Fibroblast of pulmonary artery (primary cell): ENCODE measurements at regions not wholly inside any gene's neighbourhood (a gene's known extent, or its start where the extent isn't known, plus 50 kb on each side); places are given as distances from the start of the nearest gene placed in this dataset.

Experiments used
- DNase-seq: peaks from one replicate; pipeline ENCODE4 v3.0.0-alpha.2; 2010; ENCODE audit warnings: low read depth
- H3K4me3 ChIP-seq: replicated peaks from 2 replicates; pipeline ENCODE4 v1.5.1; 2011; ENCODE audit warnings: low read depth, mild to moderate bottlenecking, control low read depth, low read length, moderate library complexity
- TF ChIP-seq, protein P1 (sequence below): IDR thresholded peaks from 2 replicates; pipeline ENCODE4 v1.5.1; 2011; ENCODE audit warnings: mild to moderate bottlenecking, control low read depth, low read length, inconsistent platforms; ENCODE audit errors: missing control alignments

GRCh38 chr3:165716592-165716991 is 120.6 kb downstream of the BCHE start:
- DNase-seq: no peak
- TF ChIP-seq, protein P1, sequence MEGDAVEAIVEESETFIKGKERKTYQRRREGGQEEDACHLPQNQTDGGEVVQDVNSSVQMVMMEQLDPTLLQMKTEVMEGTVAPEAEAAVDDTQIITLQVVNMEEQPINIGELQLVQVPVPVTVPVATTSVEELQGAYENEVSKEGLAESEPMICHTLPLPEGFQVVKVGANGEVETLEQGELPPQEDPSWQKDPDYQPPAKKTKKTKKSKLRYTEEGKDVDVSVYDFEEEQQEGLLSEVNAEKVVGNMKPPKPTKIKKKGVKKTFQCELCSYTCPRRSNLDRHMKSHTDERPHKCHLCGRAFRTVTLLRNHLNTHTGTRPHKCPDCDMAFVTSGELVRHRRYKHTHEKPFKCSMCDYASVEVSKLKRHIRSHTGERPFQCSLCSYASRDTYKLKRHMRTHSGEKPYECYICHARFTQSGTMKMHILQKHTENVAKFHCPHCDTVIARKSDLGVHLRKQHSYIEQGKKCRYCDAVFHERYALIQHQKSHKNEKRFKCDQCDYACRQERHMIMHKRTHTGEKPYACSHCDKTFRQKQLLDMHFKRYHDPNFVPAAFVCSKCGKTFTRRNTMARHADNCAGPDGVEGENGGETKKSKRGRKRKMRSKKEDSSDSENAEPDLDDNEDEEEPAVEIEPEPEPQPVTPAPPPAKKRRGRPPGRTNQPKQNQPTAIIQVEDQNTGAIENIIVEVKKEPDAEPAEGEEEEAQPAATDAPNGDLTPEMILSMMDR: no peak
- no peak overlapping the region for H3K4me3 ChIP-seq

GRCh38 chr3:165713479-165713878 is 123.7 kb downstream of the BCHE start:
- DNase-seq: no peak
- TF ChIP-seq, protein P1: no peak
- H3K4me3 ChIP-seq: no peak overlapping the region

DNA sequence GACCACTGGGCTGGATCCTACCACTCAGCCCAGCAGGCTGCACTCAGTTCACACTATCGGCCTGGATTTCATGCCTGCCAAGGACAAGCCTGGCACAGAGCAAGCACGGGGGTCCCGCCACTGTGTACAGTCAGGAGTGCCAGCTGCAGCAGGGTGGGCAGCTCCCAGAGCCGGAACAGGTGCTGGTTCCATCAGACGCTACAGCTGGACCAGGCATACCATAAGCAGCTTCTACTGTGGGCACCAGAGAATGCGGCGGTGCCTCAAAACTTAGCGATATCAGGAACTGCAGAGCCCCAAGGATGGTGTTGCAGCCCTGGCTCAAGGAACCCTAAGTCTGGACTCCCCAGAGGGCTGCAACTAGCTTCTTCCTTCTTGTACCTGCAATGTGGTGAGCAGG is 124.8 kb downstream of the BCHE start:
- TF ChIP-seq, protein P1: no peak
- no peak for DNase-seq
- H3K4me3 ChIP-seq: no peak overlapping the region

DNA sequence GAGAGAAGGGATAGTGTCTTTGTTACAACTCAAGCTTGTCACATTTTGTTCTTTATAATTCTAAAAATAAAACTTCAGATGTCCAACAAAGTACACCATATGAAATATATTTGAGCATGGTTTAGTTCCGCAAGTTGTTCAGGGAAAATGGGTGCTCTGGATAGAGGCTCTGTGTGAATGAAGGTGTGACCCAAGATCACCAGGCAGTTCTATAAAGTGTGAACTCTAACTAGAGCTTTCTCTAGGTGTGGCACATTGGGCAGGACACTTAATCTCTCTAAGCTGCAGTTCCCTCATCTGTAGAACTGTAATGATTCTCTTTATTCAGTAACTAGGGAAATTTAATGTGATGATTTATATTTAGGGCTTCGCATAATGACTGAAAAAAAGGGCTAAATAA is 139.3 kb downstream of the BCHE start:
- H3K4me3 ChIP-seq: no peak overlapping the region
- TF ChIP-seq, protein P1: no peak

DNA sequence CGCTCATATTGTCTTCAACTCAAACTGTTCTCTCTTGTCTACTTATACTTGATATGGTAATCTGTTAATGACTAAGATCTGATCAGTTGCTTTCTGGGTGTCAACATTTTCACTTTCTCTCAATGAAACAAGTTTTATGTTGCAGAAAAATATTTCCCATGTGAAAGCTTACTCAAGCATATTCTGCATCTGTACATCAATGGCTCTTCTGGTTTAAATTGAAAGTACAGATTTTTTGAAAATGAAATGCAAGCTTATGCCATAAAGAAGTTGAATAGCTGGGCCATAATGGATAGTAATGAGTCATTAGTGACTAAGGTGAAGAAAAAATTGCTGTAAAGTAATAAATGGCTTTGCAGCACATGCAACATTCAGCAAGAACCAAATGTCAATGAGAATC is 140.7 kb downstream of the BCHE start:
- DNase-seq: no peak
- H3K4me3 ChIP-seq: no peak overlapping the region
- TF ChIP-seq, protein P1: no peak

More for the DNA sequence above, 139.3 kb downstream of the BCHE start:
- DNase-seq: no peak

DNA sequence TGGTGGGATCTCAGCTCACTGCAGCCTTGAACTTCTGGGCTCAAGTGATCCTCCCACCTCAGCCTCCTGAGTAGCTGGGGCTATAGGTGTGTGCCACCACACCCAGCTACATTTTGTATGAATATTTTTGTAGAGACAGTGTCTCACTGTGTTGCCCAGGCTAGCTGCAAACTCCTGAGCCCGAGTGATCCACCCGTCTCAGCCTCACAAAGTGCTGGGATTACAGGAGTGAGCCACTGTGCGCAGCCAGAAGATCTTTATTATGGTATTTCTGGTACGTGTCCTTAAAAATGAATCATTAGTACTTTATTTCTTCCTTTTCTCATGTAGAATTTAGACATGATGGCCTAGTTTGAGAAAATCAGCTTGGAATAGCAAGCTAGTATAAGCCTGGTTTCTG is 153.3 kb downstream of the BCHE start:
- TF ChIP-seq, protein P1: no peak
- DNase-seq: no peak
- no peak overlapping the region for H3K4me3 ChIP-seq

DNA sequence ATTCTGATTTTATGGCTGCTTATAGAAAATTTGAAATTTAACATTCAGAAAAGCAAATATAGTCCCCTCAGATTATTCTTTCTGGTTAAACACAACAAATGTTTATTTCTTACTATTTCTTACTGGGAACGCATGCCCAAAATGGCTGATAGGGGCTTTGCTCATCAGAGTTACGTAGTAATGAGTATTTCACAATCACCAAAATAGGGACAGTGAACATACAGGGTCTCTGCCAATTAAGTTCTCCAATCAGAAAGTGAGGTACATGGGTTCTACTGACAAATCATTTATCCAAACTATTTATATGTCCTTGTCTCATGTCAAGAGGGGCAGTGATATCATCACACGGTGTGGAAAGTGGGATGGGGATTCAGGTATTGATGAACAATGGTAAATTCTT is 154.5 kb downstream of the BCHE start:
- H3K4me3 ChIP-seq: no peak overlapping the region
- no peak for DNase-seq
- TF ChIP-seq, protein P1: no peak
